ENCODE measurements at regions not wholly inside any gene's neighbourhood (a gene's known extent, or its start where the extent isn't known, plus 50 kb on each side); places are given as distances from the start of the nearest gene placed in this dataset.
"Not testable (repeated sequence)": the region's sequence is repeated elsewhere in the genome, so short reads cannot be mapped to it uniquely, and the experiment has no call there.

DNA sequence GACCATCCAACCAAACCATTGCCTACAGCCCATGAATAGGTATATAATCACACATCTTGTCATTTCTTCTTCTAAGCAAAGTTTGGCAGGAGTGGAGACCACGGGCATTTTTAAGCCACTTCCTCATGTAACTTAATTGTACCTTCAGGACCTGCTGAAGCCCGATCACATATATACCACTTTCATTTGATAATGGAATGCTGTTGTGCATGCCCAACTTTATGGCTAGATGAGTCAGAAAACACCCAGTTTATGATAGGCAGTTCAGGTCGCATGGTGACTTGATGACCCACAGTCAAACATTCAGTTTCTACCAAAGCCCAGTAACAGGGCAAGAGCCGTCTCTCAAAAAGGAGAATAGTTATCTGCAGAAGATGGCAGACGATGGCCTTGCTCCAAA is 2295.0 kb upstream of the ACO1 start:
- no peak for DNase-seq

DNA sequence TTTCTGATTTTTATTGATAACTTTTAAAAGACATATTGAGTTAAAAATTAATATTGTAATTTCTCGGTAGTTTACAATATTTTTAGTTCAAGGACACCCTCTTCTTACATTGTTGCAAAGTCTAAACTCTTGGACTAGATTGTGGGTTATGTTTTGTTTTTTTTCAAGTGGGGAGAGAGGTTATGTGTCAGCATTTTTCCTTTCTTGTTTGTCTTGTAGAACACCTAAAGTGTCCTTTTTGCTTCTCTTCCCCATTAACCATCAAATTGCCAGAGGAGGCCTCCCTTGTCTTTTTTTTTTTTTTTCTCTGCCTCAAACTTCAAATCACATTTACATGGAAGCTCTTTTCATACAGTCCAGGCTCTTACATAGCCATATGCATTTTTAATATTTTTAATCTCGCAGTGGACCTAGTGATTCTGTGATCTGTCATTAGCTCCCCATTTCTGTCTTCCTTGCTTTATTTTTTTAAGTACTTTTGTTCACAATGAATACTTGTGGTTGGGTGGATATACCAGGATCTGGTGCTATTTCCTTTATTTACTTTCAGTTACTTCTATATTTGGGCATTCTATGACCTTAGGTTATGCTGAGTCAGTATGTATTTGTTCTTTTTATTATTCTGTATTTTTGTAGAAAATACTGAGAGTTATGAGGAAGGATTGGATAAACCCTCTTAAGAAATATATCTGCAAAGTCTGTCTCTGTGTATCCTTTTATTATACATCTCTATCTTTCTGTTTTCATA is 2280.6 kb upstream of the ACO1 start:
- no peak for DNase-seq

DNA sequence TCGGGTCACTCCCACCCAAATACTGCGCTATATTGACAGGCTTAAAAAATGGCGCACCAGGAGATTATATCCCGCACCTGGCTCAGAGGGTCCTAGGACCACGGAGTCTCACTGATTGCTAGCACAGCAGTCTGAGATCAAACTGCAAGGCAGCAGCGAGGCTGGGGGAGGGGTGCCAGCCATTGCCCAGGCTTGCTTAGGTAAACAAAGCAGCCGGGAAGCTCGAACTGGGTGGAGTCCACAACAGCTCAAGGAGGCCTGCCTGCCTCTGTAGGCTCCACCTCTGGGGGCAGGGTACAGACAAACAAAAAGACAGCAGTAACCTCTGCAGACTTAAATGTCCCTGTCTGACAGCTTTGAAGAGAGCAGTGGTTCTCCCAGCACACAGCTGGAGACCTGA is 2277.3 kb upstream of the ACO1 start:
- DNase-seq, result not testable (repeated sequence)

DNA sequence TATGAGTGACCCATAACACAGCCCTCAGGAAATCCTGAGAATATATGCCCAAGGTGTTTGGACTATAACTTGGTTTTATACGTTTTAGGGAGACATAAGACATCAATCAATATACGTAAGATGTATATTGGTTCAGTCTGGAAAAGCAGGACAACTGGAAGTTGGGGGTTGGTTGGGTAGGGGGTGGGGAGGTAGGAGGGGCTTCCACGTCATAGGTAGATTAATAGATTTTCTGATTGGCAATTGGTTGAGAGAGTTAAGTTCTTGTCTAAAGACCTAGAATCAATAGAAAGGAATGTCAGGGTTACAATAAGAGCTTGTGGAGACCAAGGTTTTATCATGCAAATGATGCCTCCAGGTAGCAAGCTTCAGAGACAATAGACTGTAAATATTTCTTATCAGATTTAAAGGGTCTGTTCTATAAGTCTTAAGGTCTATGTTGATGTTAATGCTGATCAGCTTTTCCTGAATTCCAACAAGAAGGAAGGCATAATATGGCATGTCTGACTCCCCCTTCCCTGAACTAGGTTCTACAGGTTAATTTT is 2267.7 kb upstream of the ACO1 start:
- DNase-seq, result no peak

DNA sequence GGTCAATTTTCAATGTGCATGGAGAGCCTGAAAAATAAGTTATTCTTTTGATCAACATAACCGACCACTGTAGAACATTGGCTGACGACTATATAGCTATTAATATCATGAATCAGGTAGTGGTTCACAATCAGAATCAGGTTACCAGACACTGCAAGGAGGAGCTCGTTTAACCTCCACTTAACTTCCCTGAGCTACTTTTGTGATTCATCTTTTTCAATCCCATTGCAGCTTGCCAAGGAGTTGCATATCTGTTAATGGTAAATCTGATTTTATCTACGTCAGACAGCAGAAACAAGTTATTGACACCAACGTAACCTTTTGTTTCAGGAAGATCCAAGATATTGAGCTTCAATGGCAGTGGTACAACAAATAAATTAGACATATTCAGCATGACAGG is 2263.8 kb upstream of the ACO1 start:
- no peak for DNase-seq

DNA sequence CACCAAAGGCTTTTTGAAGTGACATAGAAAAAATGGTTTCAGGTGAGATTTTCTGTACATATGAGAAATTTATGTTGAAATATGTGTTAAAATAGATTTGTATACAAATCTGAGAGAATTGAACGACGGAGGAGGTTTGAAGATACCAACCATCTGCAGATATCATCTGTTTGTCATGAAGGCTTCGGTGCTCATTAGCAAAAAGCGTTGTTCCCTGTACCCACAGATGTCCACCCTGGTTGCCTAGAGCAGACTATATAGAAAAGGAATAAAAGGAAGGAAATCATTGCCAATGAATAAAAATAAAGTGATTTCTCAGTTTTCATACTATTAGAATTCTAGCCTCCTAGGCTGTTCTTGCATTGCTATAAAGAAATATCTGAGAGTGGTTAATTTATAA is 2262.8 kb upstream of the ACO1 start:
- no peak for DNase-seq

DNA sequence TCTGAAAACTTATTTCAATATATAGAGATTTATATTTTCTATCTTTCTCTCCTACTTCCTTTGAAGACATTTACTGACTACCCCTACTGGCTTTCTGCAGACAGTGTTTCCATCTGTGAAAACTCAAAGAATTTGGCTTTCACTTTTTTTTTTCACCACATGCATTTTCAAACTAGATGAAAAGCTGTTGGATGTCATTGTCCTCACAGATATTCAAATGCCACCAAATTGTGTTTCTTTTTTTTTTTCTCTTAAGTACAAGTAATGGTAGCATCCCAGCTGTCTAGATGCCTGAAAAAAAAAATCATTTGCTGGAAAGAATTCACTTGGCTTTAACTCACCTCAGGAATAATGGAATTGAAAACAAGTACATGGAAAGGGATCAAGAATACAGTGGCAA is 2258.6 kb upstream of the ACO1 start:
- no peak for DNase-seq

DNA sequence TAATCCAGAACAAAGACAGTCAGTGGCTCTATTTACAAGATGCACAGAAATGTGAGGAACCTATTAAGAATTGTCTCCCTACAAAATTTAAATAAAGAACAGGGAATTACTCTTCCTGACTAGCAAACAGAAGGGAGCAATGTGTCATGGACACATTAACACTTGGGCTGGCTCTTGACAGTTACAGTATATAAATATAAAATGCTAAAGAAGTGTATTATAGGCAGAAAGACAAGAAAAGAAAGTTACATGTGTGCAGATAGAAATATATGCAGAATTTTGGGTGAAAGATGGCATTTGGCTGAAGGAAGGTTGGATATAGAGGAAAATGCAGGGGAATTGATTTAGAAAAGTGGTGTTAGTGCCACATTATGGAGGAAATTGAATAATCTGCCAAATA is 2257.1 kb upstream of the ACO1 start:
- DNase-seq, result no peak

DNA sequence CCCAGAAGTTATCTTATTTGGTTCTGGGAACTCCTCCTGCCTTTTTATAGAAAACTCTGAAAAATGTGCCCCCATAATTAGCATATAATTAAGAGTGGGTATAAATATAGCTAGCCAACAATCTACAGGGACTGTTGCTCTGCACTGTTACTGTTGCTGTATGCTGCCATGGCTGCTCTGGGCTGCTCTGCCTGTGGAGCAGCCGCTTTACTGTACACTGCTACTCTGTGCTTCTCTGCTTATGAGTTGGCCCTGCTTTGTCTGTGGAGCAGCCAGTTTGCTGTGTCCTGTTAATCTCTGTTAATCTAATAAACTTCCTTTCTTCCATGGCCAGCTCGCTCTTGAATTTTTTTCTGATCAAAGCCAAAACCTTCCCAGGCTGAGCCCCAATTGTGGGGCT is 2244.0 kb upstream of the ACO1 start:
- no peak for DNase-seq

DNA sequence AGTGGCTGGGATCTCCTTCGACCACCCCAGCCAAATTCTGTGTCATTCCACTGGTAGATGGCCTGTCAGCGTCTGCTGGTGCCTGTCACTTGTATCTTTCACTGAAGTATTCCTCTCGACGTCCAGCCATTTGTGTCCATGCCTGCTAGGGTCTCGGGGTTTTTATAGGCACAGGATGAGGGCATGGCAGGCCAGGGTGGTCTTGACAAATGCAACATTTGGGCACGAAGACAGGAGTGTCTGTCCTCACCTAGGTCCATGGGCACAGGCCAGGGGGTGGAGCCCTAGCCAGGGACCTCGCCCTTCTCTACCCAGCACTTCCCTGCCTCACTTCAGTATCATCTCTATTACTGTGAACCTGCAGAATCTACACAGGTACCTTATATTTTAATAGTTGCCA is 2223.9 kb upstream of the ACO1 start:
- DNase-seq, result no peak

DNA sequence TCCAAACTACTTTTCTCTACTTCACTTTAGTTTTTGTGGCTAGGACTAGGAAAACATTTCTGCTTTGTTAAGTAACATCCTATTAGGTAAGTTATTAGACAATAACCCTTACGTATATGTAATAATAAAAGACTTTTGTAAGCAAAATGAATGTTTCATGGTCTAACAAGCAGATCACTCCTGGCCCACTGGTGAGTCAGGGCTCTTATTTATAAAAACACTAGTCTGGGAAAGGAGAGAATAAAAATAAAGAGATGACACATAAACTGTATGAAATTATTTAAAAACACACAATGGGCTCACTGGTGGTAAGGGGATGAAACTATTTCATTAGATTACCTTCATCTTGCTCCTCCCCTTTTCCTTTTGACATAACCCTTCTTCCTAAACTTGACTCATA is 2212.2 kb upstream of the ACO1 start:
- no peak for DNase-seq

DNA sequence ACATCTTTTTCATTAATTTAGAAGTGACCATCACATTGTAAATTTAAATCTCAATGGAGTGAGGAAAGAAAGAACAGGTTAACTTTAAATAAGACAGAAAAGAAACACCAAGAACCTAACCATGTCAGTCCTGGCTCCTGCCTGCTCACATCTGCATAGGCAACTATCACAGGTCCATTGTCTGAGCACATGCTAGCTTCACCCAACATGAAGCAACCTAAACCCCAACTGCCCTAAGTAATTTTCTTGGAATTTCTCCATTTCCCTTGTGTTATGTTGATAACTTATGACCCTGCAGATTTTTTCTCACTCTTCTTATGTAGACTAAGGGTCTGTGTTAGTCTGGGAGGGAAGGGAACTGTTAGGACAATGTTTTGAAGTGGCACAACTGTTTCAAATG is 2205.8 kb upstream of the ACO1 start:
- no peak for DNase-seq

DNA sequence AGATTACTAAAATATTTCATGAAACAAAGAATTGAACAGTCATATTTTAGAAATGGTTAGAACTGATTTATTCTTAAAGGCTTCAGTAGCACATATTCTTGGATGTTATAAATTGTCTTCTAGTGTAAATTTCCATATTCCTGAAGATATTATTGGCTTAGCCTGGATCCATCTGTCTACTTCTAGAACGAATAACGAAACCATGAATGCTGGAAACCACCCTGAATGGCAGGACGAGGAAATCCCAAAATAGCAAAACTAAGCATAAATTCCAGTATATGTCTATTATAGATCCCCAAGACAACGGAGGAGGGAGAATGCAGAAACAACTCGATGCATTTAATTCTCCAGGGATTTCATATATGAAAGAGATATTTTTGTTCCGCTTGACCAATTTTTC is 2191.0 kb upstream of the ACO1 start:
- DNase-seq, result no peak

DNA sequence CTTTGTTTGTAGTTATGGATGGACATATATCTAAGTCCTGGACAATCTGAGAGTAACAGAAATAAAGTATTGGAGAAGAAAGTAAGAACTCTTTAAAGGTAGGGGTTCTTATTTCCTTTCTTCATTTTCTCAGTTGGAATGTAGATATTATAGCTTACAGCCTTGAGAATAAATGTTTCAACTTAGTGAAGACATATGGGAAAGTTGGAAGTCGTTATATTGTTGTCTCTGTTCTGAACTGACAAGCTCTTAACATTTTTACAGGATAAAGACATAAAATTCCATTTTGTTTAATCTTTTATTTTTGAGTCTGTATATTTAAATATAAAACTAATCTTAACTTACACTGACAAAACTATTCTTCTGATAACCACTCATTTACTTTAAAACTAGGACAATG is 2187.5 kb upstream of the ACO1 start:
- no peak for DNase-seq

DNA sequence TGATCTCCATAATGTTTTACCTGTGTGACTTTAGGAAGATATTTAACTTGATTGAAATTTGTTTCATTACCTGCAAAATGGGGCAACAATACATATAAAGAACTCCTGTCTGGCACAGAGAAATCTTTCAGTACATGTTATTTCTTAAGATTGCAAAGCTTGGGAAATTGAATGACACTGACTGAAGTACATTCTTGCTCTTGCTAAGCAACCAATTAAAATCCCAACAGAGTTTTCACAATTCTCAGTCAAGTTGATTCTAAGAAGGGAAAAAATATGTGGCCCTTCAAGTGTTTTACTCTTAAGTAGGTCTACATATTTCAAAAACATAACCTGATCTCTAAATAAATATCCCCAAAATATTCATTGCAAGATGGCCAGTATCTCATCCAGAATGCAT is 2187.0 kb upstream of the ACO1 start:
- DNase-seq, result no peak

DNA sequence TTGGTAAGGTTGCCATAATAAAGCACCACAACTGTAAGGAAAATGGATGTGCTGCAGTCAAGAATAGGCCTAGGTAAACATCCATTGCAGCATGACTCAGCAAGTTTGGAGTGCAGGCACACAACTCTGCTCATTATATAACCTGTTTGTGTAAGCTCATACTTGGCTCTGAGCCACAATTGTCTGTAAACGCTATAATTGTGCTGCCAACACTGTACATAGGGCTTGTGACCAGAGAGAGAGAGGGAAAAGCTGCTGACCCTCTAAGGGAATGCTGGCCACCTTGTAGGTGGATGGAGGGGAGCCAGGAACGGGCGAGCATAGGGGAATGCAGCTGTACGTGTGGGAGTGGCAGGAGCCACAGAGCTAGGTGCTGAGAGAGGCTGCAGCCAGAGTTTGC is 2186.5 kb upstream of the ACO1 start:
- no peak for DNase-seq

DNA sequence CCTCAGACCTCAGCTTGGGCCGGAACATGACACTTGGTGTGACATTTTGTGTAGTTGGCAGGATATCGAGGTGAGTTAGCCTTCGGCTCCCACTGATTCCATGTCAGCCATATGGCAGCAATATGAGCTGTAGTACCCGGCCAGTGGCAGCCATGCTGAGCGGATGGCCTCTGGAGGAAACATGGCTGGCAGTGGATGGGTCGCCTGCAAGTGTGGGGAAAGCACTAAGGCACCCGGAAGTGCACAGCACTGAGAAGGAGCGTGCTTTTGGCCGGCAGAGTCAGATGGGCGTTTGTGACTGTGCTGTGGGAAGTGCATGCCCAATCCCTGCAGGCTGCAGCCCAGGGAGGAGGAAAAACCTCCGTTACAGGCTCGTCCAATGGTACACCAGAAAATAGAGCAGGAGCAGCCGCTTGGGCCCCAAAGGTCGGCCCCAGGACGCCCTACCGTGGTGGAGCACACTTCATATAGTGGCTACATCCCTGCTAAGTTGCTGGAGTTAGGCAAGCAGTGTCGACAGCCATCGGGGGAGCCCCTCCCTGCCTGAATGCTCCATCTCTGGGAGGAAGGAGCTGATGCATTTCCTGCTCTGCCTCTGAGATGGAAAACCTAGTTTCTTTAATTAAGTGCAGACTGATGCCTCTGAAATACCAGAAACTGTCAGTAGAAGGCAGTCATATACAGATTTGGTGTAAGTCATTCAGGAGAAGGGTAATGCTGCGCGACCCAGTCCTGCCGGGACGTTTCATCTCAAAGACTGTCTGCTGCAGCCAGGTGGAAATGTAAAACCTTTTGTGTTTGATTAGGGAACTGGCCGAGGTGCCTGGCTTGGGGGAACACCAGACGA is 2185.8 kb upstream of the ACO1 start:
- DNase-seq, result no peak

DNA sequence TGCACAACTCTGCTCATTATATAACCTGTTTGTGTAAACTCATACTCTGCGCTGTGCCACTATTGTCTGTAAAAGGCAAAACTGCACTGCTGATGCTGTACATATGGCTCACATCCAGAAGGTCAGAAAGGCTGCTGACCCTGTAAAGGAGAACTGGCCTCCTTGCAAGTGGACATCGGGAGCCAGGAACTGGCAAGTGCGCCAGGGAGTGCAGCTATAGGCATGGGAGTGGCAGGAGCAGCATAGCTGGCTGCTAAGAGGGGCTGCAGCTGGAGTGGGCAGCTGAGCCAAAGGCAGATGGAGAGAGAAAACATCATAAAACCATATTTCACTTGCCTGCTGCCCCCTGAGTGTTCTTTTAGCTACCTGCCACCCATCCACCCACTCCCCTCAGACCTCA is 2183.4 kb upstream of the ACO1 start:
- no peak for DNase-seq

DNA sequence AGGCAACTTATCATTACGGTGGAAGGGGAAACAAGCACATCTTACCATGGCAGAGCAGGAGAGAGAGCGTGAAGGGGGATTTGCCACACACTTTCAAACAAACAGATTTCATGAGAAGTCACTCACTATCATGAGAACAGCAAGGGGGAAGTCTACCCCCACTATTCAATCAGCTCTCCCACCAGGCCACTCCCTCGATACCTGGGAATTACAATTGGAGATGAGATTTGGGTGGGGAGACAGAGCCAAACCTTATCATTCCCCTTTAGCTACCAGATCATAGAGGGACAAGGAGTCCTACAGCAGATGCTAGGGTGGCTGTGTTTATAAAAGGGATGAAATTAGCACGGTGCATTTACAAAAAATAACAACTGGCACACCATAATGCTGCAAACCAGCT is 2149.4 kb upstream of the ACO1 start:
- DNase-seq, result no peak

DNA sequence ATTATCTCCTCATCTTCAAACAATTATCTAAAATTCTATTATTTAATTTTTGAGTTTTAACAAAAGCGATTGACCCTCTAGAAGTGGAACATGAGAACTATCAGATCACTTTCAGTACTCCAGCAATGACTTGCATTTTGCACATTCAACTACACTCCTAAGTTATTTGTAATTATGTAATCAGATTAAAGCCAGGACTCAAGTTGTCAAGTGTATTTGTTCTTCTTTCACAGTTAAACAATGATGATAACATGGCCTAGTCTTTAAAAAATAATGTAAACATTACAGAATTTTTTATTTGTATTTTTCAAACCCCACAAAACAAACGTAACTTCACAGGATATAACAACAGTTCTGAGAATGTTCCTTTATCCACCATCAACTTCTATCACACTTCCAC is 2148.9 kb upstream of the ACO1 start:
- no peak for DNase-seq

DNA sequence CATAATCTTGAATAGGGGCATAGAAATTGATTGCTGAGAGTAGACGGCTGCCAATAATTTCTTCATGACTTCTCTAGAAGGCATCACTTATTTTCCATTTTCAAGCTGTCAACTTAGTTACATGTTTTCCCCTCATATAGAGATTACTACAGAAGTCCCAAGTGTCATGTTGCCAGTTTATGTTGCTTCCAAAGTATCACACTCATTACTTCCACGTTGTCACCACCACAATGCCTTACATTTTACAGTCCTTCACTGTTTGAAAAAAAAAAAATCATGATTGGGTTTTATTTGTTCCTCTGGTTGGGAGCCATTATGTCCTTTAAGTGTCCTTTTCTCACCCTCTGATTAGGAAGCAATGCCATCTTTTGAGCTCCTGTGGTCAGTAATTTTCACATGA is 2144.6 kb upstream of the ACO1 start:
- no peak for DNase-seq

DNA sequence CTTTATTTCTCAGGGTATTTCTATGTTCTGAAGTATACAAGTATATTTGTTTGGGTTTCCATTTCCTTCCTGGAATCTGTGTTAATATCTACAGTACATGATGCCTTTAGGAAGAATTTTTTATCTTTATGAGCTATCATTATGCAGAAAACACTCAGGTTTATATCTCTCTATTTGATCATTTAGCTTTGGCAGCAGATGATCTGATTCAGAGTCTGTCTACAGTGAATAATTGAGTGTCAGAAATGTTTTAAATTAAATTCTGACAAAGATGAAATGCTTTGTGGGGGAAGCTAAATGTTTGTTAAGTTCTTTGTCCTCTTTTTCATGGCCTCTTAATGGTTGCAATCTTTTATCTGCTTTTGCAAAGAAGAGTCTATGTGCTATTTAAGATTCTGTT is 2141.0 kb upstream of the ACO1 start:
- DNase-seq, result no peak

DNA sequence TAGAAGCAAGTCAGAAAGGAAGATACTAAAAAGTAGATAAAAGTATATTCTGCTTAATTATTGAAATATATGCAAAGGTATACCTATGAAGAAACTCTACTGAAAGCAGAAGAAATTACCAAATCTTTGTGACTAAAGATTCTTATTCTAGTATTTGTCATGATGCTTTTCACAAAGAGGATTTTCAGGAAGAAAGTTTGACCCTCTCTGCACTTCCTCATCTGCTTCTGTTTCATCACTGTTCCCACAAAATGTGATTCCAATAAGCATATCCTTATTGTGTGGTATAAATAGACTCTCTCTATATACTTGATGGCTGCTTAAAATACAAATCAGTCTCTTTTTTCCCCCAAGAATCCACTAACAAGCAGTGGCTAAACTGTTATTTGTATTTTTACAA is 2139.6 kb upstream of the ACO1 start:
- no peak for DNase-seq

DNA sequence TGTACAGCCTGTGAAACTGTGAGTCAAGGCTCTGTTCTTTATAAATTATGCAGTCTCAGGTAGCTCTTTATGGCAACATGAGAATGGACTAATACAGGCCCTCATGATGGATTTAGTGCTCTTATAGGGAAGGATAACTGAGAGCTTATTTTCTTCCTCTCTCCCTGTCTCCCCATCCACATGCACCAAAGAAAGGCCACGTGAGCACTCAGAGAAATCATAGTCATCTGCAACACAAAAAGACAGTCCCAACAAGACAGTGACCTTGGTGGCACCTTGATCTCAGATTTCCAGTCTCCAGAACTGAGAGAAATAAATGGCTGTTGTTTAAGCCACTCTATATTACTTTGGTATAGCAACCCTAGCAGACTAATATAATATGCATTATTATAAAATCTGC is 2133.6 kb upstream of the ACO1 start:
- DNase-seq, result no peak

DNA sequence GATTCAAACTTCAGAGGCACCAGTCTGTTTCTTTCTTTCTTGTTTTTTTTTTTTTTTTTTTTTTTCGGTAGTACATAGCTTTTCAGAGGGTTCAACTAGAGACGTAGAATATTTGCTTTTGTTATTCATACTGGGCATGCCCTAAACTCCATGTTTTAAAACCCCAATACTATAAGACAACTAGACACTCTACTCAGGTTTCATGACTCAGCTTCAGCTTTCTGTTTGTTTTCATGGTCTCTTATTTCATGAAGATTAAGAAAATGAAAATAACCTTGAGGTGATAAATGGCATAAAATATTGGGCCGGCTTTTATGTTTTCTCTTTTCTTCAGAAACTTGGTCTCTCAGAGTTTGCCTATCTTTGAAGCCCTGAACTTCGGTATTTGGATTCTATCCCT is 2126.3 kb upstream of the ACO1 start:
- DNase-seq, result no peak

All from activated CD4-positive, CD25-positive, alpha-beta regulatory T cell treated with anti-CD3 and anti-CD28 coated beads, Interleukin-2, amount 50 U/mL, for 72 hours (primary cell).